Thyroid gland (tissue), 4 donors: ENCODE measurements at regions not wholly inside any gene's neighbourhood (a gene's known extent, or its start where the extent isn't known, plus 50 kb on each side); places are given as distances from the start of the nearest gene placed in this dataset.

ENCODE experiments used
- DNase-seq, 2 donors: peaks; one replicate each; pipeline ENCODE4 v3.0.0-alpha.2; 2019
- H3K27ac ChIP-seq, 3 donors: fragments of 200-600 bp; sonication (generic); 1 replicate in 2 of 3; 2 replicates in 1 of 3; pipeline ENCODE4 v1.5.1; 2016 to 2019; ENCODE audit warnings: mild to moderate bottlenecking in 1 of 3, moderate library complexity in 1 of 3
- H3K27me3 ChIP-seq: fragments of 200-600 bp; sonication (generic); one replicate; pipeline ENCODE4 v1.5.1; 2019
- H3K36me3 ChIP-seq, 2 donors: fragments of 200-600 bp; sonication (generic); one replicate each; pipeline ENCODE4 v1.5.1; 2016 to 2019
- H3K4me1 ChIP-seq, 2 donors: fragments of 200-600 bp; sonication (generic); one replicate each; pipeline ENCODE4 v1.5.1; 2017 to 2019
- H3K4me3 ChIP-seq, 3 donors: fragments of 200-600 bp; sonication (generic); replicated peaks in 1 of 3; 1 replicate in 2 of 3; 2 replicates in 1 of 3; pipeline ENCODE4 v1.5.1; 2016; ENCODE audit warnings: mild to moderate bottlenecking in 1 of 3
- H3K9me3 ChIP-seq: fragments of 200-600 bp; sonication (generic); one replicate; pipeline ENCODE4 v1.5.1; 2017
- POLR2A ChIP-seq, 2 donors: fragments of 450-650 bp; IDR thresholded peaks; one replicate each; pipeline ENCODE4 v1.6.1; 2017; ENCODE audit warnings: antibody characterized with exemption in 2 of 2, mild to moderate bottlenecking in 2 of 2, moderate library complexity in 1 of 2
- WGBS, 2 donors: methylation state at CpG; one replicate each; pipeline ENCODE4 v1.1.5; 2017; 5-methylcytosine and 5-hydroxymethylcytosine counted together
- intact Hi-C: fragments of 100-400 bp; cut with DNase I; formaldehyde crosslinking; loops from one replicate; pipeline ENCODE4 v1.15.1; 2023
- TF ChIP-seq, protein P1 (sequence below), 6 experiments: fragments of 200-600 bp in 3 of 6; fragments of 450-650 bp in 3 of 6; sonication (generic) in 3 of 6; IDR thresholded peaks; one replicate each; pipeline ENCODE4 v1.5.1; 2016 to 2019; ENCODE audit warnings: antibody characterized with exemption in 6 of 6, mild to moderate bottlenecking in 2 of 6, inconsistent platforms in 1 of 6, moderate library complexity in 1 of 6

DNA sequence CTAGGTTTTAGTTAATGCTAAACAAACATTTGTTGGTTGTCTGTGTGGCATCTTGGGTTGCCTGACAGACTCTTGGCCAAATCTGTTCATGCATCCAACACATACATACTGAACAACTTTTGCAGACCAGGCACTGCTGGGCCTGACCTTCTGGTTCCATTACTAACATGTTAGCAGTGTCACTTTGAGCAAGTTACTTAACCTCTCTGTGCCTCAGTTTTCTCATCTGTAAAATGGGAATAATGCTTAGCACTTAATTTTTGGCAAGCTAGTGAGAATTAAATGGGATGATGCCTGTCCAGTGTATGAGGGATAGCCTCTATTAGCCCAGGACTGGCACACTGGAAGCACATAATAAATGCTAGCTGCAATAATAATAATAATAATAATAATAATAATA is 169.9 kb downstream of the DHX35 start:
- Histone ChIP-seq H3K9me3 (no peaks in the 10 kb centered on the region), H3K27ac (no peak overlapping the region), H3K4me1 (no peaks in the 10 kb centered on the region), H3K4me3 (no peak overlapping the region), H3K36me3 (no peaks in the 10 kb centered on the region), H3K27me3 (no peaks in the 10 kb centered on the region)
- intact Hi-C loops: no loop called here
- no peak for TF ChIP-seq POLR2A (IDR thresholded peaks at IDR 0.05)
- TF ChIP-seq, protein P1, sequence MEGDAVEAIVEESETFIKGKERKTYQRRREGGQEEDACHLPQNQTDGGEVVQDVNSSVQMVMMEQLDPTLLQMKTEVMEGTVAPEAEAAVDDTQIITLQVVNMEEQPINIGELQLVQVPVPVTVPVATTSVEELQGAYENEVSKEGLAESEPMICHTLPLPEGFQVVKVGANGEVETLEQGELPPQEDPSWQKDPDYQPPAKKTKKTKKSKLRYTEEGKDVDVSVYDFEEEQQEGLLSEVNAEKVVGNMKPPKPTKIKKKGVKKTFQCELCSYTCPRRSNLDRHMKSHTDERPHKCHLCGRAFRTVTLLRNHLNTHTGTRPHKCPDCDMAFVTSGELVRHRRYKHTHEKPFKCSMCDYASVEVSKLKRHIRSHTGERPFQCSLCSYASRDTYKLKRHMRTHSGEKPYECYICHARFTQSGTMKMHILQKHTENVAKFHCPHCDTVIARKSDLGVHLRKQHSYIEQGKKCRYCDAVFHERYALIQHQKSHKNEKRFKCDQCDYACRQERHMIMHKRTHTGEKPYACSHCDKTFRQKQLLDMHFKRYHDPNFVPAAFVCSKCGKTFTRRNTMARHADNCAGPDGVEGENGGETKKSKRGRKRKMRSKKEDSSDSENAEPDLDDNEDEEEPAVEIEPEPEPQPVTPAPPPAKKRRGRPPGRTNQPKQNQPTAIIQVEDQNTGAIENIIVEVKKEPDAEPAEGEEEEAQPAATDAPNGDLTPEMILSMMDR (IDR thresholded peaks at IDR 0.05): no peak
- no peak for DNase-seq

DNA sequence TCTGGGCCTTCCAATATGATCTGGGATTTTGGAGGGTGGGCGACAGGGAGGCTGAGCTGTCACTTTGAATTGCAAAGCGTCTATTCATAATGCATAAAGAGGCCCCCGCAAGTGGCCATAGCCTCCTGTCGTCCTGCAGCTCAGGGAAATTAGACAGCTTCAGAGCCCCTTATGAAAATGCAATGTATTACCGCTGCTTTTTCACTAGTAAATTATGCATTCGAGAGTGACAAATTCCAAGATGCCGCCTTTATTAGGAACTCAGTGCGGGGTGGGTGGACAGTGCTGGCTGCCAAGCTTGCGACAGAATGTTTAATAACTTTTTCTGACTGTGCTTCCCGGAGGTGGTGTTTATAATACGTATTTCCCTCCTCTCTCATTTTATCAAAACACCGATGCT is 168.5 kb downstream of the DHX35 start:
- Histone ChIP-seq H3K4me1 (no peaks in the 10 kb centered on the region), H3K27me3 (no peaks in the 10 kb centered on the region), H3K27ac (no peak overlapping the region), H3K36me3 (no peaks in the 10 kb centered on the region), H3K4me3 (no peak overlapping the region), H3K9me3 (no peaks in the 10 kb centered on the region)
- DNase-seq: no peak
- intact Hi-C loops: no loop called here
- TF ChIP-seq, protein P1 (IDR thresholded peaks at IDR 0.05): no peak
- no peak for TF ChIP-seq POLR2A (IDR thresholded peaks at IDR 0.05)
- 71 to 75% methylated on average over 12 of the region's 12 CpGs for WGBS, 2 donors

DNA sequence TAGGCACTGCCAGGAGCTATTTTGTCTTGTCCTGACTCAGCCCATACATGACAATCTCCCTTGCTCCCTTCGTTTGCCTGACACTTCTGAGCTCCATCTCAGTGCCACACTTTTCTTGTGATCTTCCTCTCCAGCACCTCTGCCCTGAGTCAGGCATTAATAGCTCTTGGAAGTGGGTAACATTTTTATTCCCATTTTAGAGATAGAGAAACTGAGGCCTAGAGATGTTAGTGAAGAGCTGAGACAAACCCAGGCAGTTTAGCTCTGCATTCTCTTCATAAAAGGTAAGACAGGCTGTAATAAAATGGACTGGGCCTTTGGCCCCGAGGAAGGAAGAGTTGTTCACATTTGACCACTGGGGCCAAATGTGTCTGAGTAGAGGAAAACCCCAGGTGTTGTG is 167.4 kb downstream of the DHX35 start:
- no peaks in the 10 kb centered on the region for H3K27me3 ChIP-seq
- H3K4me3 ChIP-seq: no peak overlapping the region
- H3K4me1 ChIP-seq: no peaks in the 10 kb centered on the region
- intact Hi-C loops: no loop called here
- H3K9me3 ChIP-seq: no peaks in the 10 kb centered on the region
- no peak for TF ChIP-seq POLR2A (IDR thresholded peaks at IDR 0.05)
- TF ChIP-seq, protein P1 (IDR thresholded peaks at IDR 0.05): no peak
- H3K27ac ChIP-seq: no peak overlapping the region
- DNase-seq: no peak
- 69 to 79% methylated on average over 2 of the region's 2 CpGs for WGBS, 2 donors
- no peaks in the 10 kb centered on the region for H3K36me3 ChIP-seq

DNA sequence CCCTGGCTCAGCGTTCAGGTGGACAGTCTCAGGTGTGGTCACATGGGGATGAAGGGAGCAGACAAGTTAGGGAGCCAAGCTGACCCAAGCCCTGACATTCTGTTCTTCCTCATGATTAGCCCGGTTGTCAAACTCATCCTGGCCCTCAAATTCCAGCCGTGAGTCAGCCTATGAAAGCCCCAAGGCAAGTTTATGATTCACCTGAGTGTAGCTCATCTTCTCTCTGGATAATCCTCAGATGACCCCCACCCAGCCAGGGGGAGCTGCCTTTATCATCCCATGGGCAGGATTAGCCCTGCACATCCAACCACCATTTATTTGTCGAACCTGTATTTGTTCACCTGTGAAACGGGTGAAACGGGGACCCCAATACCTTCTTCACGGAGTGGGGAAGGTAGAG is 161.9 kb downstream of the DHX35 start:
- no peak overlapping the region for H3K4me3 ChIP-seq
- H3K4me1 ChIP-seq: no peaks in the 10 kb centered on the region
- WGBS, 2 donors: 92 to 95% methylated on average over 7 of the region's 7 CpGs

DNA sequence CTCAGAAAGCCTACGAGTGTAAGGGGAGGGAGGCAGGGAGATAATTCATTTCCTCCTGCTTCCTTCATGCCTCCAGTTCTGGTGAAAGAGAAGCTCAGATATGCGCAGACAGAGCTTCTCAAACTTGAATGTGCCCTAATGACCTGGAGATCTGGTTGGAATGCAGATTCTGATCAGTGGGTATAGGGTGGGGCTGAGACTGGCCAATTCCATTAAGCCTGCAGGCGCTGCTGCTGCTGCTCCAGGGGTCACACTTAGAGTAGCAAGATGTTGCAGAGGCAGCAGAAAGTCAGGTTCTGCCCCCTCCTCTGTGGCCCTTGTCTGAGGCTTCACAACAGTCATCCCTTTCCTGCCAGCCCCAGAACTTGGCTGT is 161.0 kb downstream of the DHX35 start:
- no peak for DNase-seq
- 37 to 51% methylated on average over 2 to 3 of the region's 3 CpGs for WGBS, 2 donors

More for the DNA sequence above, 161.9 kb downstream of the DHX35 start:
- intact Hi-C loops: no loop called here
- no peaks in the 10 kb centered on the region for H3K27me3 ChIP-seq
- no peak overlapping the region for H3K27ac ChIP-seq
- TF ChIP-seq, protein P1 (IDR thresholded peaks at IDR 0.05): no peak
- TF ChIP-seq POLR2A (IDR thresholded peaks at IDR 0.05): no peak
- no peaks in the 10 kb centered on the region for H3K9me3 ChIP-seq
- DNase-seq: no peak
- no peaks in the 10 kb centered on the region for H3K36me3 ChIP-seq

More for the DNA sequence above, 161.0 kb downstream of the DHX35 start:
- Histone ChIP-seq H3K4me3 (no peak overlapping the region), H3K27me3 (no peaks in the 10 kb centered on the region), H3K9me3 (no peaks in the 10 kb centered on the region), H3K36me3 (no peaks in the 10 kb centered on the region), H3K4me1 (no peaks in the 10 kb centered on the region), H3K27ac (no peak overlapping the region)
- intact Hi-C loops: no loop called here
- no peak for TF ChIP-seq POLR2A (IDR thresholded peaks at IDR 0.05)
- TF ChIP-seq, protein P1 (IDR thresholded peaks at IDR 0.05): no peak
